GM19463 (cell line): ENCODE measurements at regions not wholly inside any gene's neighbourhood (a gene's known extent, or its start where the extent isn't known, plus 50 kb on each side); places are given as distances from the start of the nearest gene placed in this dataset.

Source experiments
- ATAC-seq: cut with Tn5 transposase; IDR thresholded peaks from one replicate; pipeline ENCODE4 v1.9.1; 2021; ENCODE audit warnings: mild to moderate bottlenecking, moderate library complexity; ENCODE audit not compliant: unreplicated experiment

DNA sequence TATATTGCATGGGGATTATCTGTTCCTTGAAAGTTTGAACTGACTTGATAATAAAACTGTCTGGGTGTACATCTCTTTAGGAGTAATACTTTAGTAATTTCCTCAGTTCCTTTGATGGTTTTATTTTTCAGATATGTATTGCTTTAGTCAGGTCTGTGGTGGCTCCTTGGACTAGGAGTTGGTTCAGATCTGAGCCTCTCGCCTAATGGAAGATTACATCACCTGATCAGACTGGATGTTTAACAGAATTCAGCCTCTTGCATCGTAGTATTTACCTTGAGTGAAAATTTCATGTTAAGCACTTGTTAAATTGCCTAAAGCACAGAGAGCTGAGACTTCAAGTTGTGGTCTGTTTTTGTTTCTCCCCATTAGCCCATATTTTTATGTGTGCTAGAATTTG, 267.3 kb downstream of the MAP2K4 start:
- ATAC-seq = no peak

GRCh38 chr17:12290207-12290606, 269.5 kb downstream of the MAP2K4 start:
- ATAC-seq = no peak

DNA sequence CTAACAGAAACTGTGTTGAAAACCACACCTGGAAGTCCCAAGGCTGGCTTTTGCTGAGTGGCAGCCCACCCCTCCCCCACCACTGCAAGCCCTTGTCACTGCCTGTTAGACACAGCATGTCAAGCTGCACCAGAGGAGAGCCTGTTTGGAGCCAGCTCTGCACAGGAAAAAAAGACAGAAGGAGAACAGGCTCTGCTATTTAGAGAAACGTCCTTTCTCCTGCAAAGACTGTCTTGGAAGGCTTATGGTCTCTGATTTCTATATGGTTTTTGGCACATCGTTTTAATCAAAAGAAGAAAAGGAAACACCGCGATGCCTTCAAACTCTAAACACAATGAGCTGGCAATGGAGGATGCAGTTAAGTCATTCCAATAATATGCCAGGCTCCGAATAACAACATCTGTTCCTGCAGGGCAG, 275.5 kb downstream of the MAP2K4 start:
- no peak for ATAC-seq

- no peak for ATAC-seq
Measured at GRCh38 chr17:12301551-12301950, 280.9 kb downstream of the MAP2K4 start.

- ATAC-seq = no peak
Measured at GRCh38 chr17:12302711-12303110, 282.0 kb downstream of the MAP2K4 start.

GRCh38 chr17:12310811-12311210, 290.1 kb downstream of the MAP2K4 start:
- no peak for ATAC-seq

GRCh38 chr17:12312692-12313091, 292.0 kb downstream of the MAP2K4 start:
- ATAC-seq = no peak

DNA sequence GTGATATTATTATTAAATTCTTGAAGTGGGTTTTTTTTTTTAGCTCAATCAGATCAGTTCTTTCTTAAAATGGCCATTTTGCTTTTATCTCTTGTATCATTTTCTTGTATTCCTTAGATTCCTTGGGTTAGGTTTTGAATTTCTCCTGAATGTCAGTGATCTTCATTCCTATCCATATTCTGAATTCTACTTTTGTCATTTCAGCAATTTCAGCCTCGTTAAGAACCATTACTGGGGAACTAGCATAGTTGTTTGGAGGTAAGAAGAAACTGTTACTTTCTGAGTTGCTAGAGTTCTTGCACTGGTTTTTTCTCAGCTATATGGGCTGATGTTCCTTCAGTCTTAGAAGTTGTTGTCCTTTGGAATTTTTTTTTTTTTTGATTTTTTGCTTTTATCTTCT, 293.1 kb downstream of the MAP2K4 start:
- ATAC-seq = no peak

GRCh38 chr17:12316021-12316420, 295.3 kb downstream of the MAP2K4 start:
- no peak for ATAC-seq

- no peak for ATAC-seq
Measured at GRCh38 chr17:12318571-12319266, 298.0 kb downstream of the MAP2K4 start.

- no peak for ATAC-seq
Measured at GRCh38 chr17:12320286-12320685, 299.6 kb downstream of the MAP2K4 start.

DNA sequence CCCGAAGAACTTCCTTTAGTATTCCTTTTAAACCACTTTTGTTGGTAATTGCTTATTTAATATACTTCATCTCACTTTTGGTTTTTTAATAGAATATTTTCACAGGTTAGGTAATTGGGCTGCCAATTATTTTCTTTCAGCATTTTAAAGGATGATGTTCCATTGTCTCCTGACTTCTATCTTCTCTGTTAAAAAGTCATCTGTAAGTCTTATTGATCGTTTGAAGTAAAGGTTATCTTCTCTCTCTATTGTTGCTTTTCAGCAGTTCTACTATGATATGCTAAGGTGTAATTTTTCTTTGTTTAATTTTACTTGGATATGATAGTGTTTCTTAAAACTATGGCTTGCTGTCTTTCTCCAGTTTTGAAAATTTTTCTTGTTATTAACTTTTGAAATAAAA, 307.5 kb downstream of the MAP2K4 start:
- no peak for ATAC-seq

DNA sequence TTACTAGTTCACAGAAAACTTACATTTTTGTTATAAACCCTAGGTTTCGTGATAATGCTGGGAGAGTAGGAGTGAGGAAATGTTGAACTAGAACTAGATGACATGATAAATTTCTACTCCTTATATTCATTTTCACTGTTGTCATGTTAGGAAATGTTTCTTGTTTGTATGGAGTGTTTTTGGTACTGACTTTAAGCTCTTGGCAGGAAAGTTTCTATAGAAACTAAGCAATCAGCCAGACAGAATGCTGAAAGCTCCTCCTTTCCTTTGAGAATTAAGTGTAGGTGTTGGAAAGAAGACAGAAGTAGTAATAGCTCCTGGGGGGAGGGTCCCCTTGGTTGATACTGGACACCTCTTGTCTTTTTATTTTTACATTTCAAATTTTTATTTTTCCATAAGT, 309.8 kb downstream of the MAP2K4 start:
- ATAC-seq = no peak

GRCh38 chr17:12341328-12341727, 320.7 kb downstream of the MAP2K4 start:
- ATAC-seq = no peak

- ATAC-seq = no peak
Measured at GRCh38 chr17:12342161-12342560, 321.5 kb downstream of the MAP2K4 start.

DNA sequence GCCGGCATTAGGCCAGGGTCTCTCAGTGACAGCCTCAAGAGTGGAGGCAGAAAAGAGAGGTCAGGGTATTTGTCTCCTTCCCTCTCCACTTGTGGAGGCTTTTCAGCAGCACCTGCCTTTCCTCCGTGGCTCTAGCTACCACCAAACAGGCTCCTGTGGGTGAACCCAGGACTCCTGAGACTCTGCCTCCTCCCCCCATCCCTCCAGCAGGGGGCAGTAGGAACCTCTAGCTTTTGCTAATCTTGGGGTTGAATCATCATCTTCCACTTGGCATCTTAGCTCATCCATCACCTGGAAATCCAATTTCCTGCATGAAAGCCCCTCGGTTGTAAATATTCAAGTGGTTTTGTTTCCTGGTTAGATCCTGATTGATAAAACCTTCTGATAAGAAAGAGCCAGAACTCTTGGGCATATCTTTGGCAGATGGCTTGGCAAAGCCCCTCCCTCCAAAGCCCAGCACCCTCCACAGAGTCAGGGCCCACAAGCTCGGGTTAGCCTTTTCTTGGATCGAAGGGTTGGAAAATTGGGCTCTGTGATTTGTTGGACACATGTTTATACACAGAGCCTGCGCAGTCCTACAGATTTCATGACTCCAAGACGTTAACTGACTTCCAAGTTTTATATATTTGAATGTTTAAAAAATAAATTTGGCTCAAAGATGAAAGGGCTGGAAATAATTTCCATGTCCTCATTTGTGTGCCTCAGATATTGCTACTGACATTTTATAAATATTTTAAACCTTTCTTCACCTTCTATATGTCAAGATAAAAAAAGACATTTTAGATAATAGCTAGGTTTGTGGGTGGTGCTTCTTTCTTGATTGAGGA, 322.1 kb downstream of the MAP2K4 start:
- no peak for ATAC-seq

GRCh38 chr17:12348476-12348875, 317.2 kb upstream of the MYOCD start:
- ATAC-seq = no peak

DNA sequence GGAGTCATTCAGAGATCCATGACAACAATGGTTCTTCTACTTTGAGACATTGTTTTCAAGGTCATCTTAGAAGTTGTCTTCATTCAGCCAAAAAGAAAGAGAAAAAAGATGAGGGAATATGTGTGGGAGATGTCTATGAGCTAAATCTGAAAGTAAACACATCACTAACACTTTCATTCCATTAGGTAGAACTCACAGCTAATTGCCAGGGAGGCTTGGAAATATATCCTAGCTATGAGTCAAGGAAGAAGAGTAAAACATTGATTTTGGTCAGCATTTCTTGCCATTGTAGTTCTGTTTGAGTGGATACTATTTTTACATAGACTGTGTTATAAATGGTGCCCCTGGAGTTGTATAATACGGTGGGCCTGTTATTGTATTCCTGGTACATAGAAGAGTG, 316.4 kb upstream of the MYOCD start:
- ATAC-seq = no peak

DNA sequence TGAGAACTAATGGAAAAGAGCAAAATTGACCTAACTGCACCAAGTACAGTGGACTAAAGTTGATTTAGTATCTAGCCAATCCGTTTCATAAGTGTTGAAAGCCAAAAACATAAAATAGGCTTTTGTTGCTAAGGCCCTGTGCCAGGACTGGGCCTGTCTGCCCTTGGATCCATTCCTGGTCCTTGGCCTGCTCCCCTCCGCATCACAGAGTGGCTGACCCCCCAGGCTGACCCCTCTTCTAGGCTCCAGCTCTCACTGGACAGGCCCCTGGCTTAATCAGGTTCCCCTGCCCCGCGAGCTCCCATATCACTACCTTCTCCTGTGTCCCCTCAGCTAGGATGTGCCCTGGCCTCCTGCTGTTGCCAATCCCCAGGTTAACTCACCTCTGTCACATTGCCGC, 313.6 kb upstream of the MYOCD start:
- no peak for ATAC-seq

- no peak for ATAC-seq
Measured at GRCh38 chr17:12357600-12357999, 308.1 kb upstream of the MYOCD start.

DNA sequence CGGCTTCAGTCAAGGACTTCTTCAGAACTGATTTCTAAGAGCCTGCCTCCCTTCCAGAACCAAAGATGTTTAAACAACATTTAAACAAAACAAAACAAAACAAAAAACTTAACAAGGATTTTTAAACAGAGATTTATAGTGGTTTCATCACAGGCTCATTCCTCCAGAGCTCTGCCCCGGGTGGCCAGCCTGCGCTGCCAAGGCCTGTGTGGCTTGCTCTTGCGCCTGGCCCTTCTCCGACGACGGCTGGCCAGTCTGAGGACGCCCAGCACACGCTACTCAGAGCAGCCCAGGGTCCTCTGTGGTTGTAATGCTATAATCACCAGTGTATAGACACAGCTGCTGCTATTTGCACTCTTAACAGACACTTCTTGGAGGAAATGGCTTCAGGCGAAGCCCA, 307.2 kb upstream of the MYOCD start:
- no peak for ATAC-seq

GRCh38 chr17:12362853-12363455, 302.7 kb upstream of the MYOCD start:
- ATAC-seq = no peak
